ENCODE measurements at regions not wholly inside any gene's neighbourhood (a gene's known extent, or its start where the extent isn't known, plus 50 kb on each side); places are given as distances from the start of the nearest gene placed in this dataset.
"Not testable (repeated sequence)": the region's sequence is repeated elsewhere in the genome, so short reads cannot be mapped to it uniquely, and the experiment has no call there.

DNA sequence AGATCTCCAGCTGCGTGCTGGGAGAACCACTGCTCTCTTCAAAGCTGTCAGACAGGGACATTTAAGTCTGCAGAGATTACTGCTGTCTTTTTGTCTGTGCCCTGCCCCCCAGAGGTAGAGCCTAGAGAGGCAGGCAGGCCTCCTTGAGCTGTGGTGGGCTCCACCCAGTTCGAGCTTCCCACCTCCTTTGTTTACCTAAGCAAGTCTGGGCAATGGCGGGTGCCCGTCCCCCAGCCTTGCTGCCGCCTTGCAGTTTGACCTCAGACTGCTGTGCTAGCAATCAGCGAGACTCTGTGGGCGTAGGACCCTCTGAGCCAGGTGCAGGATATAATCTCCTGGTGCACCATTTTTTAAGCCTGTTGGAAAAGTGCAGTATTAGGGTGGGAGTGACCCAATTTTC lies 128.6 kb downstream of the ACTR3 start:
- DNase-seq (ENCODE audit: low spot score); in situ Hi-C loops (cut with HindIII; ENCODE audit: low sequenced_read_pairs): not testable (repeated sequence)

DNA sequence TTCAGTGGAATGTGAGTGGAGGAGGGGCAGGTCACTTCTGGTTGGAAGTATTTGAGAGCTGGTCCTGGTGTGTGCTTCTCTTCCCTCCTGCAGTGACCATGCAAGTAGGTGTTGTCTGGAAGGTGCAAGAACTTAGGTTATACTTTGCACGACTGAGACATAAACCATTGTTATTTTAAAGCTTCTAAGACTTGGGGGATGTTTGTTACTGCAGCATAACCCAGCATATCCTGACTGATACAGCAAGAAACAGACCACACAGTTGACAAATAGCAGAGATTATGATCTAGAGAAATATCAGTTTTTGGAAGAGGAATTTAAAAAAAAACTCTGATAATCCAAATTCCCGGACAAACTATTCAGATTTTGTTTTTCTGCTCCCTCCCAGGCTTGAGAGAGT lies 130.8 kb downstream of the ACTR3 start:
- no peak for DNase-seq (ENCODE audit: low spot score)
- in situ Hi-C loops (cut with HindIII; ENCODE audit: low sequenced_read_pairs), result no loop called here

DNA sequence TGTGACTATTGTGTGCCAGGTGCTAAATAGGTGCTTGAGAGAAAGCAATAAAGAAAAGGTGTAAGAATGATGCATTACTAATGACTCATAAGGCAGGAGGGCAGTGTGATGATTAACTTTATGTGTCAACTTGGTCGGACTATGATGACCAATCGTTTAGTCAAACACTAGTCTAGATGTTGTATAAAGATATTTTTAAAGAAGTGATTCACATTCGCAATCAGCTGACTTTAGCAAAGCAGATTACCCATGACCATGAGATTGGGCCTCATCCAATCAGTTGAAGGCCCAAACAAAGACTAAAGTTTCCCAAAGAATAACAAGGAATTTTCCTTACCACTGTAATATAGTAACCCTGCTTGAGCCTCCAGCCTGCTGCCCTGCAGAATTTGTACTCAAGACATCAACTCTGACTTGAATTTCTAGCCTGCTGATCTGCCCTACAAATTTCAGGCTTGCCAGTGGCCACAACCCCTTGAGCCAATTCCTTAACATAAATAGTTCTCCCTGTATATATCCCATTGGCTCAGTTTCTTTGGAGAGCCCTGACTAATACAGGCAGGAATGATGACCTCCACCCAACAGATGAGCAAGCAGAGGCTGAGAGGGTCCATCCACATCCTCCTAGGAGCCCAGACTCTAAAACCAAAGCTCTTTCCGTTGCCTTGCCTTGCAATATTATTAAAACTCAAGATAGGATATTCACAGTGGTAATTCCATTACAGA lies 132.6 kb downstream of the ACTR3 start:
- in situ Hi-C loops (cut with HindIII; ENCODE audit: low sequenced_read_pairs), result no loop called here
- DNase-seq (ENCODE audit: low spot score), result no peak

DNA sequence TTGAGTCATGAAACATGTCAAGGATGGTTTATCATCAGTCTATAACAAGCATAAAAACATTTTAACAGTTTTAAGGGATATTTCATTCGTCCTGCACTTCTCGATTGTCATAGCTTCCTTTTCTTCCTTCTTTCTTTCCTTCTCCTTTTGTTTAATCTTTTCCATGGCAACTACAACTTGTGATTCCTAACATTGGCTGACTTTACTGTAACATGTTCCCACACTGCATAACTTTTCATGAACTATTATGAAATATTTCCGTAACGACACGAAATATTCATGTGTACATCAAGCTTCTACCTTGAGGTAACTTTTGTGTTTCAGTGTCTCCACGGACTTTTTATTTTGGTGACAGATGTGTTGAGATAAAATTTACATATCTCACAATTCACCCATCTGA lies 134.4 kb downstream of the ACTR3 start:
- DNase-seq (ENCODE audit: low spot score), result no peak
- in situ Hi-C loops (cut with HindIII; ENCODE audit: low sequenced_read_pairs), result no loop called here

DNA sequence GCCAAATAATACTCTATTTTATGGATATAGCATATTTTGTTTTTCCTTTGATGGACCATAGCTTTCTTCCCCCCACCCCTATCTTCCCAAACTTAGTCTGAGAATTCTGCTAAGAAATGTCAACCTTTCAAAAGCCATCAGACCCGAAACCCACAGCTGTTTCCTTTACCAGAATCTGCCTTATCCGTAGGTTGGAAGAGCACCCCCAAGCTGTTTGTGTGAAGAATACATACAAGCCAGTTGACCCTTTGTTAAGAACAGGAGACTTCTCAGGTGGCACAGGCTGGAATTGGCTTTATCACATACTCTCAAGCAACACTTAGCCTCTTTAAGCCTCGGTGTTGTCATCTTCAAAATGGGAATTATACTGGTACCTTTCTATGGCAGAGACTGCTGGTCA lies 135.1 kb downstream of the ACTR3 start:
- in situ Hi-C loops (cut with HindIII; ENCODE audit: low sequenced_read_pairs), result no loop called here

DNA sequence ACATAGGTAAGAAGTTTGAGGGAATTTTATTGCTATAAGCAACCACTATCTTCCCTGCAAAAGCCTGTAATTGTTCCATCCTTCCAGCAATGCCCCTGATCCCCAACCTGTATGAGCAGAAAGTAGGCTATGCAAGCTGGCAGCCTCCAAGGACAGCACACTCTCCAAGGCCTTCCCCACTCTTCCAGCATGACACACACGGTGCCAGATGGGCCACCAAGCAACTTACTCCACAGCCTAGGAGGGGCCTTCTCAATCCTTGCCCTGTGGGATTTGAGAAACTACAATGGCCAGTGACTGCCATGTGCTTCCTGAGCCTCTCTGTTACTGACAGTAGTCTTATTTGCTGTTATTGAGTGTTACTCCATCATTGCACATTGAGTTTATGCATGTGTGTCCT lies 137.5 kb downstream of the ACTR3 start:
- no peak for DNase-seq (ENCODE audit: low spot score)
- in situ Hi-C loops (cut with HindIII; ENCODE audit: low sequenced_read_pairs), result no loop called here

More for the DNA sequence above, 135.1 kb downstream of the ACTR3 start:
- no peak for DNase-seq (ENCODE audit: low spot score)

DNA sequence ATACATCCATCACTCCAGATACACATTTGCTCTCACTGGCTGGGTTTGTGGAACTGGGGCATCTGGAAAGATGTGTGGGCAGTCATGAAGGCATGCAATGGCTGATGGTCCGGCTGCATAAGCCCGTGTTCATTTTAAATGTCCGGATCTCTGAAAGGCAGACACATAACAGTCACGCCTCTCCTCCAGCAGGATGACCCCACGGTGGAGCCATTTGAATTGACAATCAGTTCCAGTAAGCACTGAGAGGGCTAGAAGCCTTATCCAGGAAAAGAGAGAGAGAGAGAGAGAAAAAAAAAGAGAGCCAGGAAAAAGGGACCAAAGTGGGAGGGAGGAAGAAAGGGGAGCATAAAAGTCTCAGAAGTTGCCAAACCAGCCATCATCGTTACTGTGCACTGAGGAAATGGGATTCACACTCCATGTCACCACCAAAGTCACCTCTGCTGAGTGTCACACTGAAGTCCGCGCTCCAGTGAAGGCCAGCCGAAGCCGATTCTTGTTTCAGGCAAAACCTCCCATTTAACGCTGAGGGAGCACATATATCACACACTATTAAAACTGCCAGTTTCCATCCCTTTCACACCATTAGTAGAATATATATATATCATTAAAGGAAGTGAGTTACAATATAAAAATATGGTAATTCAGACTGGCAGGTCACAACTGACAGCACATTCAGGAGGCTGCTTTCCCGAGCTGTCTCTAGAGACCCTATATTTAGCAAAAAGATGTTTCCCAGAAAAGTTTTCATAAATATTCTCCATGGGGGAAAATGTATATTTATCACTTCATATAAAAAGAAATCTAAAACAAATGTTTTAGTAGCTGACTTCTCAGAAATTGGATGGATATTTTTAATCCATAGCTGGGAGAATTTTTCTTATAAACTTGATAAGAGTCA lies 142.0 kb downstream of the ACTR3 start:
- in situ Hi-C loops (cut with HindIII; ENCODE audit: low sequenced_read_pairs), result no loop called here
- no peak for DNase-seq (ENCODE audit: low spot score)

DNA sequence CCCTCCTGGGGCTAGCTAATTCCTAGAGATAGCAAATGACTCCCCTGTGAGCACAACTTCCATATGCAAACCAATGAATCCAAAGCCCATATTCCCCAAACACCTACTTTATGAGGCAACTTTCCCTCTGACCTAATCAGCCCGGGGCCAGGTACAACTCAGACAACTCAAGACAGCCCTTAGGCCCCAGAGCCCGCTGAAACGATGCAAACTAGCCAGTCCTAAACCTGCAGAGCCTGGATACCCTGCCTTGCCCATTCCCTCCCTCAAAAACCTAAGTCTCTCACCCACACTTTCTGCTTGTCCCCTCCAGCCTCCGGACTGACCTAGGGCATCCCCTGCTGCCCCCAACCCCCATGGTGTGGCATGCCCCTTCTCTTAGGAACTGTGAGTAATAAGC lies 142.8 kb downstream of the ACTR3 start:
- DNase-seq (ENCODE audit: low spot score), result no peak
- in situ Hi-C loops (cut with HindIII; ENCODE audit: low sequenced_read_pairs), result no loop called here

DNA sequence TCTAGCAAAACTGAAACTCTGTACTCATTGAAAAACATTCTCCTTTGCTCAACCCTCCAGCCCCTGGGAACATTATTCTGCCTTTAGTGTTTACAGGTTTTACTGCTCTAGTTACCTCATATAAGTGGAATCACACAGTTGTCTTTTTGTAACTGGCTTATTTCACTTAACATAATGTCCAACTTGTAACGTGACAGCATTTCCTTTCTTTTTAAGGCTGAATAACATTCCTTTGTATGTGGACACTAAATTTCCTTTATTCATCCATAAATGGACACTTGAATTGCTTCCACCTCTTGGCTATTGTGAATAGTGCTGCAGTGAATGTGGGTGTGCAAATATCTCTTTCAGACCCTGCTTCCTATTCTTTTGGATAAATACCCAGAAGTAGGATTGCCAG lies 144.9 kb downstream of the ACTR3 start:
- in situ Hi-C loops (cut with HindIII; ENCODE audit: low sequenced_read_pairs), result no loop called here
- DNase-seq (ENCODE audit: low spot score), result no peak

DNA sequence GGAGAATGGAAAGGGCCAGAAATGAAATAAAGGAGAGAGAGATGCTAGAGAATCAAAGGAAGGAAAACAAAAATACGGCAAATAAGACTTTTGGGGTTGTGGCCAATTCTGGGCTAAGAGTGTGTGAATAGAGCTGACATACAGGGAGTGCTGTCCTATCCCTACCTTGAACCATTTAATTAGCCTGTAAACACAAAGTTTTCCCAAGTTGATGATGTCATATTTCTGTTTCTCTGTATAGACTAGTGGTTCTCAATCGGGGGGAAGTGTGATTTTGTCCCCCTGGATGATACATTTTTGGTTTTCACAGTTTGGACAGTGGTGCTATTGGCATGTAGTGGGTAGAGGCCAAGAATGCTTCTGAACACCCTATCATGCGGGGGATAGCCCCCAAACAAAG lies 148.8 kb downstream of the ACTR3 start:
- in situ Hi-C loops (cut with HindIII; ENCODE audit: low sequenced_read_pairs), result no loop called here
- no peak for DNase-seq (ENCODE audit: low spot score)

DNA sequence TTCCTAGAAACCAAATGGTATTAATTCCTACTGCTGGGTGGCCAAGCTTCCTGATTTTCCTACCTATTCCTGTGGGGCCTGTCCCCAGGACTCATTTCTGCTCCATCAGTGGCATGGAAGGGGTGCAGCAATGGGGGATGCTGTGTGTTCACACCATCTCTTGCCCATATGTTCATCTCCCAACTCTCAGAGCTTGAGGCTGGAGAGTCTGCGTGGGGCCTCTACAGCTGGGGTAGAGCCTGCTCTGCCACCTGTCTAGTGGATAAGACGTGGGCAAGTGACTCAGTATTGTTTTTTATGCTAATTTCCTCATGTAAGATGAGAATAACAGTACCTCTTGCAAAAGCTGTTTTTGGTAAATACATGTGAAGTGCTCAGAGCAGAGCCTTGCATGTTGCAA lies 149.8 kb downstream of the ACTR3 start:
- DNase-seq (ENCODE audit: low spot score), result no peak

DNA sequence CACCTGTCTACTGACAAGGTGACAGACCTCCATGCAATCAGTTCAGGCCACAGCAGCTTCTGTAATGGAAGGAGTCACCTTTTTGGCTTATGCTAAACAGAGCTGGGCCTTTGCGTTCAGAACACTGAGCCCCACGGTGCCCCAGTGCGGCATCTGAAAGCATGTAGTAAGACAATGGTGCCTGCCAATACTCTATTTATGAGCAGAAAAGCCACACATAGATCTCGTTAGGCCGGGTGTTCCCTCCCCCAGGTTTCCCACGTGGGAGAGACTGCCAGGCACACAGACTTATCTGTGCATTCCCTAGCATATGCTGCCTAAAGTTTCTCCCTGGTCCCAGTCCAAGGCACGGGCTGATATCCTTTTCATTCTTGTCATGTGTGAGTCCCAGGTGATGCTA lies 150.9 kb downstream of the ACTR3 start:
- no peak for DNase-seq (ENCODE audit: low spot score)
- in situ Hi-C loops (cut with HindIII; ENCODE audit: low sequenced_read_pairs), result no loop called here

More for the DNA sequence above, 149.8 kb downstream of the ACTR3 start:
- in situ Hi-C loops (cut with HindIII; ENCODE audit: low sequenced_read_pairs), result no loop called here

DNA sequence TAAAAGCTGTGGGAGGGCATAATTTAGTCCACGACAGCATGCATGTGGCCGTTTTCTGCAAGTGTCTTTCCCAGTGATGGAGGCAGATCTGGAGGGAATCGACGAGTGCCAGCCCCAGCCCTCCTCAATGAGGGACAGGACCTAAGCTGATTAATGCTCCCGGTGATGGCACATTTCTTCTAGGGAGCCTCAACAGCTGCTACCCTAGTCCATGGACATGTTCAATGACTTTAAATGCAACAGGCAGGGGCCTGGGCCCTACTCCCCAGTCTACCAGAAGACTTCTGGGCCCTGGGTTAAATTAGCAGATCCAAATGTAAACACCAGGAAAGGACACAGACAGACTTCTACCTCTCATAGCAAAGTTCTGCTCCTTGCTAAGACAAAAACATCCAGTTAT lies 155.1 kb downstream of the ACTR3 start:
- in situ Hi-C loops (cut with HindIII; ENCODE audit: low sequenced_read_pairs), result no loop called here
- DNase-seq (ENCODE audit: low spot score), result no peak

DNA sequence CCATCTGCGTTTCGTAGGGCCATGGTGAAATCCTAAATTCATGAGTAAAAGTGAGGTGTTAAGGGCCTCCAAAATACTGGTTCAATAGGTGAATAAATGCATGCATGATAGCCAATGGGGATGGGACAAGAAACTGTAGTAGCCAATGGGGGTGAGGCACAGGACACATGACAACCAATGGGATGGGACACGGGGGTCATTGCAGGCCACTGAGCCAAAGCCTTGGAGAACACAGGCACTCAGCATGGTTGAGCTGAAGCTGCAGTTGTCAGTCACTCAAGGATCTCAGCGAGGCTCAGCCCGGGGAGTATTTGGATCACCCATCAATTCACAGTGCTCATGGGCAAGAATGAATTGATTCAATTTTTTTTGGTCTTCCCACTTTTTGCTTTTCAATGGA lies 156.5 kb downstream of the ACTR3 start:
- in situ Hi-C loops (cut with HindIII; ENCODE audit: low sequenced_read_pairs), result no loop called here
- no peak for DNase-seq (ENCODE audit: low spot score)

DNA sequence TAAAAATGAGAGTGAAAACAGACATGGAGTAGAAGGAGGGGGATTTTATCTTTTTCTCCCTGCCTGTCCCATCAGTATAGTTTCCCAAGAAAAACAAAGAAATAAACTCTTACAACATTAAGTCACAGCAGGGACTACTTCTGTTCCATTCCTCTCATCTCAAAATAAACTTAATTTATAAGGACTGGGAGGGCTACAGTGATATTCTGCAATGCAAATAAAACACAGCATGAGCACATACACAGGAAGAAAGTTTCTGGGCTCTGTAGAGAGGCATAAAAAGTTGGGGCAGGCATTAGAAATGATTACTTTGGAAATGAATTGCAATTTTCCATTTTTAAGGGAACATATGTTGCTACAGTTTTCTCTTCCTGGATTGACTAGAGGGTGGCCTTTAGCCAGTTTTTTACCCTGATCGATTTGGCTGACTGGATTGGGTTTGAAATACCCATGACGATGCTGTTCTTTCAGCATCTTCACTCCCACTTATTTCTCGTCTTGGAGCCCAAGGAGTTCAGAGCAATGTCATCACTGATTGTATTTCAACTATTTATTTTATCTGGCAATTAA lies 157.1 kb downstream of the ACTR3 start:
- no peak for DNase-seq (ENCODE audit: low spot score)
- in situ Hi-C loops (cut with HindIII; ENCODE audit: low sequenced_read_pairs), result no loop called here

DNA sequence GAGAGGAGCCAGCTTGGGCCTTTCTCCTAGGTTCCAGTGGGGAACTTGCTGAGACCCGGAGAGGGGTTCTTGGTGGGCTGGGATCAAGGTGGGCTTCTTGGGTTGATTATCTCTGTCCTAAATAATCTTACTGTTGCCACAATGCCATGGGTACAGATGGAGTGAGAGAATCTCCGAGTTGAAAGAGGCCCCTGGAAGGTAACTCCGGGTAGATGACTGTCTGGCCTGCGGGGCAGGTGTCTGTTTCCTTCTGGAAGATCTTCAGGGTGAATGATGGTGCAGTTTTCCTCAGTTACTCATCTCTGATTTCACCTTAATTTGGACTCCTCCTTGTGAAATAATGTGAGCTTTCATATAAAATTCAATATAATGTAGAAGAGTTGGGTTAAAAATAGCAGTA lies 159.4 kb downstream of the ACTR3 start:
- in situ Hi-C loops (cut with HindIII; ENCODE audit: low sequenced_read_pairs), result no loop called here
- no peak for DNase-seq (ENCODE audit: low spot score)

DNA sequence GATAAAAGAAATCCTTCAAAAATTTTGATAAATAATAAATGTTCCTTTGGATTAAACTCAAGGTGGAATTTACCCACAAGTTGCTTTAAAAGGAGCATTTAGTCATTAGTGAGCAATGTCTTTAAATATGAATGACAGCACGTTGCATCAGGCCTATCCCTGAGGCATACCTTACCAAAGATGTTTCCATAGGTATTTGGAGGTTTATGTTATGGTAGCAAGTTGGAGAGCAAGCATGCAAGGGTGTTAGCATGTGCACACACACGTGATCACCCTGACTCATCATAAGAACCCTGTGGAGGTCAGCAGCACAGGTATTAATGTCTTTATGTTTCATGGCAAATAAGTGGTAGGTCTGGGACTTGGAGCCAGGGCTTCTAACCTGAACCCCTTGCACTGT lies 159.9 kb downstream of the ACTR3 start:
- no peak for DNase-seq (ENCODE audit: low spot score)
- in situ Hi-C loops (cut with HindIII; ENCODE audit: low sequenced_read_pairs), result no loop called here

DNA sequence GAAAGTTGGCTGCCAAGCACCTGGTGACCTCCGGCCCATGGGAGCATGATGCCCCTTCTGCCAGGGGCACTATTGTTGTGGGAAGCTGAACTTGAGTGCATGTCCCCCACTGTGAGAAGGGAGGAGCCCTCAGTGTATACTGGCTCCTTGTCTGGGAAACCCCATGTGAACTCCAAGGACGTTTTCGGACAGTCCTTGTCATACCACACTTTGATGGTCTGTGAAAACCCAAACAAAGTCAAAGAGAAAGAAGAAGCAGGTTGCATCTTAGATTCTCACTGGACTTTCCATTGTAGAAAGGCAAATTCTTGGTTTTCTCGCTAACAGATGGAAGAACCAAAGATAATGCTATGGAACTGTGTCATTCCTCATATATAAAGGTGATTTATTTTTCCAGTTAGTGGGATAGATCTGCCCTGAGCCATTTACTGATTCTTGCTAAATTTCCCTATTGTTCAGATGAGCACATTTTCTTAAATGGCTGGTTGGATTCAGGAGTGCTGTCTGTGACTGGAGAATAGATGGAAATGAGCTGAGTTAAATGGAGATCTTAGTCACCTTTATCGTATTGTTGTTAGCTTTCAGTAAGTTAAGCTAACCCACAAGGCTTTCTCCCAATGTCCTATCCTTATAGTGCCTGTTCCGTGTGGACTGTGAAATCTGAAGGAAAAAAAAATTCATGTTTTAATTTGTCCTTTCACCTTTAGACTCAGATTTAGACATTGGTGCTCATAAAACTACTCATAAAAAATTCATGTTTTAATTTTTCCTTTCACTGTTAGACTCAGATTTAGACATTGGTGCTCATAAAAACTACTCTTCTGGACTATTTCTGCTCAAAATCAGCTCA lies 166.6 kb downstream of the ACTR3 start:
- DNase-seq (ENCODE audit: low spot score), result no peak
- in situ Hi-C loops (cut with HindIII; ENCODE audit: low sequenced_read_pairs), result no loop called here

DNA sequence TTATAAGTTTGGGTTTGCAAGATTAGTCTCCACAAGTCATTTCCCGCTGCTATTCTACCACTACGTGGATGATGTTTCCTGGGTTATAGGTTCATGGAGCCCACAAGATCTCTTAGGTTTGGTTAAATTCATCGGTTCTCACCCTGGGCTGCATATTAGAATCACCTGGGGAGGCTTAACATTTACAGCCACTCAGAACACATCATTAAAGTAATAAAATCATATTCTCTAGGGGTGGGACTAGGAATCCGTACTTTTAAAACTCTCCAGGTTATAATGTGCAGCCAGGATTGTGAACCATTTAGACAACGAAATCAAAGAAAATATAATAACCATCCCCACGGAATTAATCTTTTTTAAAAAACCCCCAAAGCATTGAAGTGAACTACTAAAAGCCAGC lies 167.7 kb downstream of the ACTR3 start:
- no peak for DNase-seq (ENCODE audit: low spot score)
- in situ Hi-C loops (cut with HindIII; ENCODE audit: low sequenced_read_pairs), result no loop called here
